ENCODE measurements at regions not wholly inside any gene's neighbourhood (a gene's known extent, or its start where the extent isn't known, plus 50 kb on each side); places are given as distances from the start of the nearest gene placed in this dataset.
"Not testable (repeated sequence)": the region's sequence is repeated elsewhere in the genome, so short reads cannot be mapped to it uniquely, and the experiment has no call there.

DNA sequence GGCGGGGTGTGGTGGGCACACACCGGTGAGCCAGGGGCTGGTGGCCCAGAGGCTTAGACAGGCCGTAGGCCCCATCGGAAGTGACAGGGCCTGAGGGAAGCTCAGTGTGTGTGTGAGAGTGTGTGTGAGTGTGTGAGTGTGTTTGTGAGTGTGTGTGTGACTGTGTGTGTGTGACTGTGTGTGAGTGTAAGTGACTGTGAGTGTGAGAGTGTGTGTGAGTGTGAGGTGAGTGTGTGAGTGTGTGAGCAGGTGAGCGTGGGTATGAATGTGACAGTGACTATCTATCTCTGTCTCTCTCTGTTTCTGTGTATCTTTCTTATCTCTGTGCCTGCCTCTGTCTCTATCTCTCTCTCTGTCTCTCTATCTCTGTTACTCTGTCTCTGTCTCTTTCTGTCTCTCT is 171.6 kb downstream of the TMEM121 start:
- not testable (repeated sequence) for DNase-seq

DNA sequence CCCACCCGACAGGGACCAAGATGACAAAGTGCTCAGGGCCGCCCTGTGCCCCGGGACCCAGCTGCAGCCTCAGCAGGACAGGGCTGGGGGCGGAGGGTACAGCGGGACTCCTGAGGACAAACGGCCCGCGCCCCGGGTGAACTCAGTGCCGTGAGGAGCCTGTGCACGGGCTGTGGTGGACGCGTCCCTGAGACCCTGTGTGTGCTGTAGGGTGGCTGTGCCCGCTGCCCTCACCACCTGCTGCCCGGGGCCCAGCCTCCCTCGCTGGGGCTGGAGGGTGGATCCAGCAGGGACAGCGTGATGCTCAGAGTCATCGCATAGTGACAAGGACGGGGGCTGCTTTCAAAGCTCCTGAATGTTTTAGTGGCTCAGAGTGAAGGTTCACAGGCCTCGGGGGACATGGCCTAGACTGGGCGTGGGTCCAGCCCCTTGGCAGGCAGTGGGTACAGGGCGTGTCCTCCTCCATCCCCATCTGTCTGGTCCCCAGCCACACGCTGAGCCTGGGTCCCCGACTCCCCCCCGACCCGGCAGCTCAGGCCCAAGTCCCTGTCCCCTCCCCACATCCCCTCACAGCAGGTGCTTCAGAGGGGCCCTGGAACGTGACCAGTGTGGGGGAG is 172.7 kb downstream of the TMEM121 start:
- not testable (repeated sequence) for DNase-seq

DNA sequence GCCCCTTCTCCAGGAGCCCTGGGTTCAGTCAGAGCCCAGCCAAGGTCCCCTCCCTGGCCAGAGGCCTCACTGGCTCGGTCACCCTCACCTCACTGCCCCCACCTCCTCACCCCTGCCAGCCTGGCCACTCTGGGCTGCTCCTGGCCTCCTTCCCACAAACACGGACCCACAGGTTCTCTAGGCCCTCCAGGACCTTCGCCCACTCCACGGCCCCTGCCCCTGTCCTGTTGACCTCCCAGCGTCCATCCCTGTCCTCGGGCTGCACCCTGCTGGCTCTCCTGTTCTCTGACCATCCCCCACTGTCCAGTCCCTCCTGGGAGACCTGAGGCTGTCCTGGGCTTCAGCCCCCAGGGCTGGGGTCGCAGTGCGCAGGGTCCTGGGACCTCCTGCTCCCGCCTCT is 173.3 kb downstream of the TMEM121 start:
- DNase-seq, result not testable (repeated sequence)

DNA sequence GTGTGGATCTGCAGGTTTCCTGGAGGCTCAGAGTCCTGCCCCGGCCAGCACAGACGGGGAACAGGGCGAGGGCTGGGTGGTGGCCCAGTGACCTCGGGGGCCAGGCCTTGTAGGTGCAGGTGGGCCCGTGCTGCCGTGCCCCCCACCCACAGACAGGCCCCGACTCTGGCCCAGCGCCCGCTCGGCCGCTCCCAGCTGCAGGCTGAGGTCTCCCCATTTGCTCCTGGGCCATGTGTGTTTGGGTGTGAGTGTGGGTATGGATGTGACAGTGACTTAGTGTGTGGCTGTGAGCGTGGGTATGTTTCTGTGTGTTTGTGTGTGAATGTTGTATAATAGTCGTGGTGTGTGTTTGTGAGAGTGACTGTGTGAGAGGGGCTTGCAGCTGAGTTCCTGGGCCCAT is 173.8 kb downstream of the TMEM121 start:
- DNase-seq, result not testable (repeated sequence)

DNA sequence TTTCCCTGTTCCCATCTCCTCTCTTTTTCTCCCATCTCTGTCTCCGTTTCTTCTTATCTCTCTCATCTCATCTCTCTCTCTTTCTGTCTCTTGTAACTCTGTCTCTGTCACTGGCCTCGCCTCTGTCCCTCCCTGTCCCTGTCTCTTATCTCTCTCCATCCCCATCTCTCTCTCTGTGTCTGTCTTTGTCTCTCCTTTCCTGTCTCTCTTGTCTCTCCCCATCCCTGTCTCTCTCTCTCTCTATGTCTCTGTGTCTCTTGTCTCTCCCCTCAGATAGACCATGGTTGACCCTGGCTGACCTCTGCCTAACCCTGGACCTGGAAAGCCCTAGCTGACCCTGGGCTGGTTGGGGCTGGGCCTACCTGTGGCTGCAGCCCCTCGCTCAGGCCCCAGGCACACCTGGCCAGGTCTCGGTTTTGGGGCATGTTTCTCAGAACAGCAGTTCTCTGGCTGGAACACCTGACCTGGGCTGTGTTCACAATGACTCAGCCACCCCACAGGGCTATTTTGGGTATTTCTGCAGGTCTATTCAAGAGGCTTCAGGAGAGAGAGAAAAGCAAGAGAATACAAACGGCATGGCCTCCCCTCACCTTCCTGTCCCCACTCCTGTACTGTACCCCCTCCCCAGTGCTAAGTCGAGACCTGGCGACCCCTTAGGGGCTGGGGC is 174.4 kb downstream of the TMEM121 start:
- DNase-seq, result no peak

DNA sequence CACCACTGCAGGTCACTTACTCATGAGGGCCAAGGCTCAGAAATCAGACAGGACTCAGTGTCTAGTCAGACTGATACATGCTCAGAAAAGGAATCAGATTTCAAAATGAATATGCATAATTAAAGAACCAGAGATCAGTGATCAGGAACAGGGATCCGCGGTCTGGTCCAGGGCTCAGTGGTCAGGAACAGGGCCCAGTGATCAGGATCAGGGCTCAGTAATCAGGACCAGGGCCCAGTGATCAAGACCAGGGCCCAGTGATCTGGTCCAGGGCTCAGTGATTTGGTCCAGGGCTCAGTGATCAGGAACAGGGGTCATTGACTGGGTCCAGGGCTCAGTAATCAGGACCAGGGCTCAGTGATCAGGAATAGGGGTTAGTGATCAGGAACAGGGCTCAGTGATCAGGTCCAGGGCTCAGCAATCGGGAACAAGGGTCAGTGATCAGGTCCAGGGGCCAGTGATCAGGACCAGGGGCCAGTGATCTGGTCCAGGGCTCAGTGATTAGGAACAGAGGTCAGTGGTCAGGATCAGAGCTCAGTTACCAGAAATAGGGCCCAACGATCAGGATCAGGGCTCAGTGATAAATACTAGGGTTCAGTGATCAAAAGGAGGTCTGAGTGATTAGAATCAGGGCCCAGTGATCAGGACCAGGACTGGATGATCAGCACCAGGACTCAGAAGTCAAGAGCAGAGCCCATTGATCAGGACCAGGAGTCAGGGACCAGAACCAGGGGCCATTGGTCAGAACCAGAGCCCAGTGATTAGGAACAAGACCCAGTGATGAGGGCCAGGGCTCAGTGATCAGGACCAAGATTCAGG is 175.3 kb downstream of the TMEM121 start:
- no peak for DNase-seq

DNA sequence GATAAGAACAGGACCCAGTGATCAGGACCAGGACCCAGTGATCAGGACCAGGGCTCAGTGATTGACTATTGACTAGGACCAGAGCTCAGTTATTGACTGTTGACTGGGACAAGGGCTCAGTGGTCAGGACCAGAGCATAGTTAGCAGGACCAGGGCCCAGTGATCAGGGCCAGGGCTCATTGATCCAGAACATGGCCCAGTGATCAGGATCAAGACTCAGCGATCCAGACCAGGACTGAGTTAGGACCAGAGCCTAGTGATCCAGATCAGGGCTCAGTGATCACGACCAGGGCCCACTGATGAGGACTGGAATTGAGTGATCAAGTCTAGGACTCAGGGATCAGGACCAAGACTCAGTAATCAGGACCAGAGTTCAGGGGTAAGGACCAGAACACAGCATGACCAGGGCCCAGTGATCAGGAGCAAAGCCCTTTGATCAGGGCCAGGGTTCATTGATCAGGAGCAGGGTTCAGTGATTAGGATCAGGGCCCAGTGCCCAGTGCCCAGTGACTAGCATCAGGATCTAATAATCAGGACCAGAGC is 176.0 kb downstream of the TMEM121 start:
- no peak for DNase-seq

DNA sequence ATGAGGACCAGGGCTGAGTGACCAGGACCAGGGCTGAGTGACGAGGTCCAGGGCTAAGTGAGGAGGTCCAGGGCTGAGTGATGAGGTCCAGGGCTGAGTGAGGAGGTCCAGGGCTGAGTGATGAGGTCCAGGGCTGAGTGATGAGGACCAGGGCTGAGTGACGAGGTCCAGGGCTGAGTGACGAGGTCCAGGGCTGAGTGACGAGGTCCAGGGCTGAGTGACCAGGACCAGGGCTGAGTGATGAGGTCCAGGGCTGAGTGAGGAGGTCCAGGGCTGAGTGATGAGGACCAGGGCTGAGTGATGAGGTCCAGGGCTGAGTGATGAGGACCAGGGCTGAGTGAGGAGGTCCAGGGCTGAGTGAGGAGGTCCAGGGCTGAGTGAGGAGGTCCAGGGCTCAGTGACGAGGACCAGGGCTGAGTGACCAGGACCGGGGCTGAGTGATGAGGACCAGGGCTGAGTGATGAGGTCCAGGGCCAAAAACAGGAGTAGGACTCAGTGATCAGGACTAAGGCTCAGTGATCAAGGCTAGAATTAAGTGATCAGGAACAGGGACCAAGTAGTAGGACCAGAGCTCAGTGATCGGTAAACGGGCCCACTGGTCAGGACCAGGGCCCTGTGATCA is 176.8 kb downstream of the TMEM121 start:
- DNase-seq, result not testable (repeated sequence)

DNA sequence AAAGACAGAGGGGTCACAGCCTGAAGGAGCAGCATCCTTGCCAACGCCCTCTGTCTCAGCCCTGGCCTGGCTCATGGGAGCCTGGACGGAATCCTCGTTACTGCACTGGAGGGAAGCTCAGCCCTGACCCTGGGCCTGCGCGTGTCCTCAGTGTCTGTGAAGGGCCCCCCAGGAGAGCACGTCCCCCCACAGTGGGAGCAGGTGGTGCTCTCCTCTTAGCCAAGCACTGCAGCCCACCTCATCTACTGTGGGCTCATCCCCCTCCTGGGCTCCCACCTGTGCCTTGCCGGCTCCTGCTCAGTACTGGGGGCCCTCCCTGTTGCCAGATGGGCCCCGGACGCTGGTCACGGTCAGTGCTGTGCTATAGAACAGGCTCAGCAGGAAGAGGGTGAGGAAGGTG is 177.7 kb downstream of the TMEM121 start:
- DNase-seq, result not testable (repeated sequence)

DNA sequence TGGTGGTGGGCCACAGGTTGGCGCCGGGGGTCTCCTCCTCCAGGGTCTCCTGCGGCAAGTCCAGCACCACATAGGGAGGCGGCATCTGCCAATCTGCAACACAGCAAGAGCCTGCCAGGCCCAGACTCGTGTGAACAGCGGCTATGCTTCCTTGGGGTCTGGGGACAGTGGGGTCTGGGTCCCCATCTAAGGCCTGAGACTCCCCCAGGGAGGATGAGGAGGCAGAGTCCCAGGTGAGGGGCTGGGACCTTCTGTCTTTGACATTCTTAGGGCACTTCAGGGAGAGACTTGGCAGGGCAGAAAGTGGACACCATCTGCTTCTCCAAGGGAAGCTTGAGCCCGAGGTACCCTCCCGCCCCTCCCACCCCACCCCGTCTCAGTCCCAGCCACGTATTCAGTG is 178.1 kb downstream of the TMEM121 start:
- DNase-seq, result not testable (repeated sequence)

DNA sequence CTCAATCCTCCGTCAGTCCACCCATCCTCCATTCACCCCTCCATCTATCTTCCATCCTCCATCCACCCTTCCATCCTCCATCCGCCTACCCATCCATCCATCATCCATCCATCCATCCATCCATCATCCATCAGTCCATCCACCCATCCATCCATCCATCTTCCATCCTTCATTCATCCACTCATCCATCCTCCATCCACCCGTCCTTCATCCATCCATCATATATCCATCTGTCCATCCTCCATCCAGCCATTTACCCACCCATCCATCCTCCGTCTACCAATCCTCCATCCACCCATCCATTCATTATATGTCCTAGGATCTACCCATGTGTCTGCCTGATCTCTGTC is 179.1 kb downstream of the TMEM121 start:
- DNase-seq, result not testable (repeated sequence)

DNA sequence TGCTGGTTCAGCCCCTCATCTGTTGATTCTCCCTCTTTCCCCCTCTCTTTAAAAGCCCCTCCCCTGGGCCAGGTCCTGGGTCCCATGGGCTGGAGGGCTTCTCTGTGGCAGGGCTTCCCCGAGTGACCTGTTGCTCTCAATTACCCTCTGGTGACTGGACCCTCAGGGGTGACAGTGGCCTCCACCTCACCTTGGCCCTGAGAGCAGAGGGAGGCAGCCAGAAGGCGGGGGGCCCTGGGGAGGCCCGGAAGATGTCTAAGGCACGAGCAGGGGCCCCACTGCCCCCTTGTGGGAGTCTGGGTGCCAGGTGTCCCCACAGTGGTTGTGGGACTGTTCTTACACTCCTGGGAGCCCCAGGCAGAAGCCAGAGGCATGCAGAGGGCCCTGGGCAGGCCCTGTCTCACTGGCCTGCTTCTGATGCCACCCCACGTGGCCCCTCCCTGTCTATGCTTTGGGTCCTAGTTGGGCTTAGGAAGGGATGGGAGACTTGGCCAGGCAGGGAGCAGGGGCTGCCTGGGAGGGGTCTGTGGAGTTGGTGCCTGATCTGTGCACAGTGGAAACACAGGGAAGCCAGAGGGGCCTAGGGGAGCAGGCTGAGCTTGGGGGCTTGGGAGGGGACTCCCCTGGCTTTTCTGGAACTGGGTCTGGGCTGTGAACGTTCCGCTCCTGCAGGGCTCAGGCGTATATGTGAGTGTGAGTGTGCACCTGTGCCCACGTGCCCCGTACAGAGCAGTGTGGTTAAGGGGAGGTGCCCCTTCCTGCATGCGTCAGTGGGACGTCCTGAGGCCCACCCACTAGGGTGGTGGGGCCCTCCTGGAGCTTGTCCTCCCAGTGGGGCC is 179.7 kb downstream of the TMEM121 start:
- DNase-seq, result not testable (repeated sequence)

DNA sequence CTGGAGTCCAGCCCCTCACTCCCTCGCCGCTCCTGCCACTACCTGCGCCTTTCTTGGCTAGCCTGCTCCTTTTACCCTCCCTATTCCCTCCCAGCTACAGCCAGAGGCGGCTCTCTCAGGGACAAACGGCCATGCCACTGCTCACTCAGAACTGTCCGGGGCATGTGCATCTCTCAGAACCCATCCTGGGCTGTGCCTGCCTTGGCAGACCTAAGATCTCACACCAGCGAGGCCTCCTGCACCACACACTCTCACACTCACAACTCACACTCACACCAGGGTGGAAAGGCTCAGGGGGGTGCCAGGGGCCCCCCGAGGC is 180.3 kb downstream of the TMEM121 start:
- not testable (repeated sequence) for DNase-seq

DNA sequence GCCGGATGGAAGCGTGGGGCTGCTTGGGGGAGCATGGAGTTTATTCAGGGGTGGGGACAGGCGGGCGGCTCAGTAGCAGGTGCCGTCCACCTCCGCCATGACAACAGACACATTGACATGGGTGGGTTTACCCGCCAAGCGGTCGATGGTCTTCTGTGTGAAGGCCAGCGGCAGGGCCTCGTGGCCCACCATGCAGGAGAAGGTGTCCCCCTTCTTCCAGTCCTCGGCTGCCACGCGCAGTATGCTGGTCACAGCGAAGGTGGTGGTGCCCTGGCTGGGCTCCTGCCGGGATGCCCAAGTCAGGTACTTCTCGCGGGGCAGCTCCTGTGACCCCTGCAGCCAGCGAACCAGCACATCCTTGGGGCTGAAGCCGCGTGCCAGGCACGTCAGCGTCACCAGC is 180.7 kb downstream of the TMEM121 start:
- not testable (repeated sequence) for DNase-seq

DNA sequence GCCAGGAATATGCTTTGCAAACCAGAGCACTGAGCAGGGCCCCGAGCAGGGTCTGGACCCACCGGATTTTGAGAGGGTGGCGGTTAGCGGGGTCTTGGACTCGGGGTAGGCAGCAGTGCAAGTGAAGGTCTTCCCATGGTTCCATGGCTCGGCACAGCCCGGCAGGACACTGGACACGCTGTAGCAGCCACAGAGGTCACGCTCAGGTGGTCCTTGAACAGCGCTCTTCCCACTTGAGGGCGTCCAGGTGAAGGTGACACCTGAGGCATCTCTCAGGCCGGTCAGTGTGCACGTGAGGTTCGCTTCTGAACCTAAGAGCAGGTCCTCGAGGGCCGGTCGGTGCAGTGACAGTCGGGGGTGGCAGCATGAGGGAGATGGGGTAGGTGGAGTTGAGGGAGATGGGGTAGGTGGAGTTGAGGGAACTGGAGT is 181.4 kb downstream of the TMEM121 start:
- DNase-seq, result not testable (repeated sequence)

DNA sequence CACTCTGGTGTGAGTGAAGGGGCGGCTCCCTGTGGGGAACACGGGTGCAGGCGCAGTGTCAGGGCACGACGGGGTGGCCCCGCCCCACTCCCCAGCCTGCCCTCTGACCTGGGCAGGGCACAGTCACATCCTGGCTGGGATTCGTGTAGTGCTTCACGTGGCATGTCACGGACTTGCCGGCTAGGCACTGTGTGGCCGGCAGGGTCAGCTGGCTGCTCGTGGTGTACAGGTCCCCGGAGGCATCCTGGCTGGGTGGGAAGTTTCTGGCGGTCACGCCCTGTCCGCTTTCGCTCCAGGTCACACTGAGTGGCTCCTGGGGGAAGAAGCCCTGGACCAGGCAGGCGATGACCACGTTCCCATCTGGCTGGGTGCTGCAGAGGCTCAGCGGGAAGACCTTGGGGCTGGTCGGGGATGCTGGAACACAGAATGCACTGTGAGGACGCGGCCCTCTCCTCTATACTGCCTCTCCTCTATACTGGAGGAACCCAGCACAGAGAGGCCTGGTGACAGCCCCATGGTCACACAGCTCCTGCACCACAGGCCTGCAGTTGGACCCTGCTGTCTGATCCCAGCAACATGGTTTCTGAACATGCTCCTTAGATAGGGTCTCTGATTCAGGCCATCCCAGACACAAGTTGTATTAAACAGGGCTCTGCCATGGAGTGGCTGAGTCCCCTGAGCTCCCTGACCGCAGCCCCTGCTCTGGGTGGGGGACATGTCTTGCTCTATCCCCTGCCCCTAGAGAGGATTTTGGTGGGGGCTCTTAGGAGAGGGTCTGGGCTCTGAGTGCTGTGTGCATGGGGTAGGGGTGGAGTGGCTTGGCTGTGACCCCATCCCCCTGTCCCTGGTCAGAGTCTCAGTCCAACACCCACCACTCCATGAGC is 182.1 kb downstream of the TMEM121 start:
- not testable (repeated sequence) for DNase-seq

DNA sequence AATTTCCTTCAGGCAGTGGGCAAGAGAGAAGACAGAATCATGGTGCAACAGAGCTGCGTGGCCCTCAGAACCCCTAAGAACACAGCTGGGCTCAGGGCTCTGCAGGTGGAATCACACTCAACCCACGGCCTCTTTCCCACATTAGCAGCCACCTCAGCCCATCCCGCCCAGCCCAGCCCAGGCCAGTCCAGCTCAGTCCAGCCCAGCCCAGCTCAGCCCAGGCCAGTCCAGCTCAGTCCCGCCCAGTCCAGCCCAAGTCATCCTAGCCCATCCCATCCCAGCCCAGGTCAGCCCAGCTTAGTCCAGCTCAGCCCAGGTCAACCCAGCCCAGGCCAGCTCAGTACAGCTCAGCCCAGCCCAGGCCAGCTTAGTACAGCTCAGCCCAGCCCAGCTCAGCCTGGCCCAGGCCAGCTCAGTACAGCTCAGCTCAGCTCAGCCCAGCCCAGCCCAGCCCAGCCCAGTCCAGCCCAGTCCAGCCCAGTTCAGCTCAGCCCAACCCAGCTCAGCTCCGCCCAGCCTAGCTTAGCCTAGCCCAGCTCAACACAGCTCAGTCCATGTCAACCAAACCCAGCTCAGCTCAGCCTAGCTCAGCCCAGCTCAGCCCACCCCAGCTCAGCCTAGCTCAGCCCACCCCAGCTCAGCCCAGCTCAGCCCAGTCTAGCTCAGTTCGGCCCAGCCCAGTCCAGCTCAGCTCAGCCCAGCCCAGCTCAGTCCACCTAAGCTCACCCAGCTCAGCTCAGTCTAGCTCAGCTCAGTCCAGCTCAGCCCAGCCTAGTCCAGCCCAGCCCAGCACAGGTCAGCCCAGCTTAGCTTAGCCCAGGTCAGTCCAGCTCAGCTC is 183.1 kb downstream of the TMEM121 start:
- no peak for DNase-seq

DNA sequence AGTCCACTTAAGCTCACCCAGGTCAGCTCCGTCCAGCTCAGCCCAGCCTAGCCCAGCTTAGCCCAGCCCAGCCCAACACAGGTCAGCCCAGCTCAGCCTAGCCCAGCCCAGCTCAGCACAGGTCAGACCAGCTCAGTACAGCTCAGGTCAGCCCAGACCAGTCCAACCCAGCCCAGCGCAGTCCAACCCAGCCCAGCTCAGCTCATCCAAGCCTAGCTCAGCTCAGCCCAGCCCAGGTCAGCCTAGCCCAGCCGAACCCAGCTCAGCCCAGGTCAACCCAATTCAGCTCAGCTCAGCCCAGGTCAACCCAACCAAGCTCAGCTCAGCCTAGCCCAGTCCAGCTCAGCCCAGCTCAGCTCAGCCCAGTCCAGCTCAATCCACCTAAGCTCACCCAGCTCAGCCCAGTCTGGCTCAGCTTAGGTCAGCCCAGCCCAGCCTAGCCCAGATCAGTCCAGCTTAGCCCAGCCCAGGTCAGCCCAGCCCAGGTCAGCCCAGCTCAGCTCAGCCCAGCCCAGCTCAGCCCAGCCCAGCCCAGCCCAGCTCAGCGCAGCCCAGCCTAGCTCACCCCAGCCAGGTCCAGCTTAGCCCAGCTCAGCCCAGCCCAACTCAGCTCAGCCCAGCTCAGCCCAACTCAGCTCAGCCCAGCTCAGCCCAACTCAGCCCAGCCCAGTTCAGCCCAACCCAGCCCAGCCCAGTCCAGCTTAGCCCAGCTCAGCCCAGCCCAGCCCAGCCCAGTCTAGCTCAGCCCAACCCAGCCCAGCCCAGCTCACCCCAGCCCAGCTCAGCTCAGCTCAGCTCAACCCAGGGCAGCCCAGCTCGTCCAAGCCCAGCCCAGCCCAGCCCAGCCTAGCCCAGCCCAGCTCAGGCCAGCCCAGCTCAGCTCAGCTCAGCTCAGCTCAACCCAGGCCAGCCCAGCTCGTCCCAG is 184.0 kb downstream of the TMEM121 start:
- DNase-seq, result no peak

DNA sequence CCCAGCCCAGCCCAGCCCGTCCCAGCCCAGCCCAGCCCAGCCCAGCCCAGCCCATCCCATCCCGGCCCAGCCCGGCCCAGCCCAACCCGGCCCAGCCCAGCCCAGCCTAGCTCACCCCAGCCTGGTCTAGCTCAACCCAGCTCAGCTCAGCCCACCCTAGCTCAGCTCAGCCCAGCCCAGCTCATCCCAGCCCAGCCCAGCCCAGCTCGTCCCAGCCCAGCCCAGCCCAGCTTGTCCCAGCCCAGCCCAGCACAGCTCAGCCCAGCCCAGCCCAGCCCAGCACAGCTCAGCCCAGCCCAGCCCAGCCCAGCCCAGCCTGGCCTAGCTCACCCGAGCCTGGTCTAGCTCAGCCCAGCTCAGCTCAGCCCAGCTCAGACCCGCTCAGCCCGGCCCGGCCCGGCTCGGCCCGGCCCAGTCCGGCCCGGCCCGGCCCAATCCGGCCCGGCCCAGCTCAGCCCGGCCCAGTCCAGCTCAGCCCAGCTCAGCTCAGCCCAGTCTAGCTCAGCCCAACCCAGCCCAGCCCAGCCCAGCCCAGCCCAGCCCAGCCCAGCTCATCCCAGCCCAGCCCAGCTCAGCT is 184.7 kb downstream of the TMEM121 start:
- no peak for DNase-seq
